BE2C (cell line): ENCODE measurements at regions not wholly inside any gene's neighbourhood (a gene's known extent, or its start where the extent isn't known, plus 50 kb on each side); places are given as distances from the start of the nearest gene placed in this dataset.

Experiments used
- DNase-seq: peaks from one replicate; pipeline ENCODE4 v3.0.0-alpha.2; 2020
- H3K27me3 ChIP-seq: fragments of 250-450 bp; sonication (Bioruptor Pico); 2 replicates; pipeline ENCODE4 v1.5.1; 2020; ENCODE audit warnings: mild to moderate bottlenecking
- H3K36me3 ChIP-seq: fragments of 250-450 bp; sonication (Bioruptor Pico); 2 replicates; pipeline ENCODE4 v1.5.1; 2020; ENCODE audit warnings: mild to moderate bottlenecking
- H3K4me1 ChIP-seq: fragments of 250-450 bp; sonication (Bioruptor Pico); 2 replicates; pipeline ENCODE4 v1.5.1; 2020
- H3K4me3 ChIP-seq: 2 replicates; pipeline ENCODE4 v1.5.1; 2011; ENCODE audit warnings: low read depth, low read length
- H3K9me3 ChIP-seq: fragments of 250-450 bp; sonication (Bioruptor Pico); 2 replicates; pipeline ENCODE4 v1.5.1; 2020
- TF ChIP-seq, protein P1 (sequence below): IDR thresholded peaks from 2 replicates; pipeline ENCODE4 v1.5.1; 2012; ENCODE audit warnings: mild to moderate bottlenecking, low read depth, low read length

DNA sequence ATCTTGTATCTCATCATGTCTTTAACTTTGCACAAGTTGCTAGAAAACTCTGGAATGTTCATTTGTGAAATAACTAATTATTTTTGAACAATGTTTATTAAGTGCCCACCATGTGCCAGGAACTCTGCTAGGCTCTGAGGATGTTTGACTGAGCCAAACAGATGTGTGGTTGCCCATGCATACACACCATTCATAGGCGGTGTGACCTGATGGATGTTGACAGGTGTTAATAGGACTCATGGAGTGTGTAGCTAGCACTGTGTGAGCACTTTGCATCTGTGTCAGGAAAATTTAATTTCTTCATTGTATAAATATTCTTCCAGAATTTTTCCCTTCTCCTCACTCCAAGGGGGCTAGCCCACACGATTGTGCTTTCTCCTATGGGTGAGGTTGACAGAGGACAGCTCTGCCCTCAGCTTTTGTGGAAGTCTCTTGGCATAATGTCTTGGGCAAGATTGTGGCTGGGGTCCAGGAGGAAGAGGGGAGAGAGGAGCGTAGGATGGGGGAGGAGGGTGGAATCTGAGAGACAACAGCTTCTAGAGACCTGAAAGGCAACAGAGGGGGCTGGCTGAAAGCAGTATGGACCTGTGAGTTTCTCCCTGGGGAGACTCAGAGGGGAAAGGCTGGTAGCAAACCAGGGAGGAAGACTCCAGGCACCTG lies 214.6 kb upstream of the CXCR4 start:
- no peaks in the 10 kb centered on the region for H3K36me3 ChIP-seq
- H3K27me3 ChIP-seq: no peaks in the 10 kb centered on the region
- no peaks in the 10 kb centered on the region for H3K9me3 ChIP-seq
- TF ChIP-seq, protein P1, sequence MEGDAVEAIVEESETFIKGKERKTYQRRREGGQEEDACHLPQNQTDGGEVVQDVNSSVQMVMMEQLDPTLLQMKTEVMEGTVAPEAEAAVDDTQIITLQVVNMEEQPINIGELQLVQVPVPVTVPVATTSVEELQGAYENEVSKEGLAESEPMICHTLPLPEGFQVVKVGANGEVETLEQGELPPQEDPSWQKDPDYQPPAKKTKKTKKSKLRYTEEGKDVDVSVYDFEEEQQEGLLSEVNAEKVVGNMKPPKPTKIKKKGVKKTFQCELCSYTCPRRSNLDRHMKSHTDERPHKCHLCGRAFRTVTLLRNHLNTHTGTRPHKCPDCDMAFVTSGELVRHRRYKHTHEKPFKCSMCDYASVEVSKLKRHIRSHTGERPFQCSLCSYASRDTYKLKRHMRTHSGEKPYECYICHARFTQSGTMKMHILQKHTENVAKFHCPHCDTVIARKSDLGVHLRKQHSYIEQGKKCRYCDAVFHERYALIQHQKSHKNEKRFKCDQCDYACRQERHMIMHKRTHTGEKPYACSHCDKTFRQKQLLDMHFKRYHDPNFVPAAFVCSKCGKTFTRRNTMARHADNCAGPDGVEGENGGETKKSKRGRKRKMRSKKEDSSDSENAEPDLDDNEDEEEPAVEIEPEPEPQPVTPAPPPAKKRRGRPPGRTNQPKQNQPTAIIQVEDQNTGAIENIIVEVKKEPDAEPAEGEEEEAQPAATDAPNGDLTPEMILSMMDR: no peak
- no peak for DNase-seq
- H3K4me3 ChIP-seq: no peak overlapping the region
- peaks cover 2% of the 10 kb centered on the region; the same call in 1 of the 2 replicates for H3K4me1 ChIP-seq

DNA sequence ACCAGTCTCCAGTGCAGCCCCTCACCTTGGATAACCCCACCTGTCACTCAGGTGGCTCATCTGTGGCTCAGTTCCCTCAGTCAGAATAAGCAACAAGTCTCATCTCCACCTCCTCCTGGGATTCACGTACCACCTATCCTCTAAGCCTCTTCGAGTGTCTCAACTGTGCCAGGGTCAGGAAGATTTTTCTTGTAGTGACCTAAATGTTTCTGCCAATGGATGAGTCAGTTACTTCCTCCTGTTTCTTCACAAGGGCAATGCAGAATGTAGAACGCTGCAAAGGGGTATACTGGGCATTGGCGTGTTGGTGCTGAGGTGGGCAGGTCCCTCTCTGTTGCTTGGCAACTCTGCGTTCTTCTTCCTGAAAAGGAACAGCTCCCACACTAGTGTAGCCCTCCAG lies 213.3 kb upstream of the CXCR4 start:
- no peaks in the 10 kb centered on the region for H3K36me3 ChIP-seq
- no peak for DNase-seq
- no peaks in the 10 kb centered on the region for H3K9me3 ChIP-seq
- H3K4me1 ChIP-seq: peaks cover 2% of the 10 kb centered on the region; the same call in 1 of the 2 replicates
- H3K27me3 ChIP-seq: no peaks in the 10 kb centered on the region
- TF ChIP-seq, protein P1: no peak
- no peak overlapping the region for H3K4me3 ChIP-seq

DNA sequence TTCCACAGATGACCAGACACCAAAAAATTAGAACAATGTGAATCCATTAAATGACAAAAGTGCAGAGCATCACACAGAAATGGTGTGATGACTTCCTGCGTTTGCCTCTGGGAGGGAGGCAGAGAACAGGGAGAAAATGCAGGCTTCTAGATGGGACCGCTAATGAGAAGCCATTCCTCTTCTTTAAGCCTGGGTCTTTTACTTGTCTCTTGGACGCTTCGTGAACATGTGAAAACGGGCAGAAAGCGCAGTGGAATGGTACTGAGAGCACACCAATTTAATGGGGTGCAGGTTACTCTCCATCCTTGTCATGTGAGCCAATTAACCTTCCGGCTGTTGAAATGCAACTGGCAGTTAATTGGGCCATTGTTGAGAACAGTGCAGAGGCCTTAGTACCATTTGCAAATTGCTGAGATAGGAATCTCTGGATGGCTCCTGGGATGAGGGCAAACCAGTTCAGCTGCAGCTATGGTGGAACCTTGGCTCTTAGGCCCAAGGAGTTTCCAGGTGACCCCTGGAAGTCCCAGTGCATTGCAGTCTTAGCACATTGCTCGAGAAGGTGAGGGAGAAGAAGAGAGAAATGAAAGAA lies 210.4 kb upstream of the CXCR4 start:
- H3K4me3 ChIP-seq: no peak overlapping the region
- TF ChIP-seq, protein P1: no peak
- no peak for DNase-seq
- no peaks in the 10 kb centered on the region for H3K36me3 ChIP-seq
- no peaks in the 10 kb centered on the region for H3K27me3 ChIP-seq
- H3K4me1 ChIP-seq: peaks cover 2% of the 10 kb centered on the region; the same call in 1 of the 2 replicates
- H3K9me3 ChIP-seq: no peaks in the 10 kb centered on the region

DNA sequence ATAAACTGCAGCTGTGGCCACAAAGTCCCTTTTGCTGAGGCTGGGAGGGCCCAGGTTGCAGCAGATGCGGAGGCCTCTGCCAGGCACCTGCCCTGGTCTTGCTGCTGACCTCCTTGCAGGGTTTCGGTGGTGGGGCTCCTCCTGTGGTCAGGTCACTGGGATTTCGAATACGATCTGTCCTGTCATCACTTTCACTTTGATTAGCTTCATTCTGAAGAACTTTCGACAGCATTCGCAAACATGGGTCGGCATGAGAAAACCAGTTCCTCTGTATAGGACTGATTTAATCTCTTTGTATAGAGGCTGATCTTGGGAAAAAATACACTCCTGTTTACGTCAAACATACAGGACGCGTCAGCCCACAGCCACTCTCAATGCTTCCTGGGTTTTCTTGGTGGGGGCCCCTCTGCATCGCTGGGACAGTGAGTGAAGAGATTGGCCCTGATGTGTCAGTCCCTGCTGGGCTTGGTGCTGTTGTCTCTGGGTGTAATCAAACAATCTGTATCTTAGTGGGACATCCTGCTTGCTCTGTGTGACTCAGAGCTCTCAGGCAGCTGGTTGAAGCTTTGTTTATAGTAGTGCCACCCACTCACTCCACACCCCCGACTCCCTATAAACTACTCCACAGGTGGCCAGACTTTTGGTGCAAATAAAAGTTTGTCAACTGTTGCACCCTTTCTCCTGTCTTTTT lies 209.4 kb upstream of the CXCR4 start:
- H3K4me3 ChIP-seq: peak overlapping the region; percentile 23; the same call in 1 of the 2 replicates
- TF ChIP-seq, protein P1: no peak
- H3K27me3 ChIP-seq: no peaks in the 10 kb centered on the region
- H3K4me1 ChIP-seq: peaks cover 2% of the 10 kb centered on the region; the same call in 1 of the 2 replicates
- H3K36me3 ChIP-seq: no peaks in the 10 kb centered on the region
- H3K9me3 ChIP-seq: no peaks in the 10 kb centered on the region
- peak; percentile 19 for DNase-seq

DNA sequence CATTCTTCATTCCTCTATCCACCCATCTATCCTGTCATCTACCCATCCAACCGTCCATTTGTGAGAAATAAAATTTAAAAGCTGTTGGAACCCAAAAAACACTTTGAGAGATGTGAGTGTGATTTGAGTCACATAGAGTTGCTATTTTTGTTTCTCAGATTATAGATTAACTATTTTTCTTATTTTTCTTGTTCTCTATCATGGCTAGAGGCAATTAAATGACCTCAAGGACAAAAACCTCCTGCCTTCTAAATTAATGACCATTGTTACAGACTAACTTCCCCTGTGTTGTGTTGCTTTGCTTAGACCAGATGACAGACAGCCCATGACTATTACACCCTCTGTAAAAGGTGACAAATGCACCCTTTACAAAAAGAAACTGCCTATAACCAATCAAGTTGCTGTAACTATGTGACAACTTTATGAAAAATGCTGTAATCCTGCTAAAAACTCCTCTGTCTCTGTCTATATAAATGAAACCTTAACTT lies 207.9 kb upstream of the CXCR4 start:
- Histone ChIP-seq H3K4me3 (no peak overlapping the region), H3K27me3 (no peaks in the 10 kb centered on the region), H3K9me3 (no peaks in the 10 kb centered on the region), H3K4me1 (peaks cover 2% of the 10 kb centered on the region; the same call in 1 of the 2 replicates), H3K36me3 (no peaks in the 10 kb centered on the region)
- TF ChIP-seq, protein P1: no peak
- no peak for DNase-seq
